ENCODE measurements at regions not wholly inside any gene's neighbourhood (a gene's known extent, or its start where the extent isn't known, plus 50 kb on each side); places are given as distances from the start of the nearest gene placed in this dataset.

DNA sequence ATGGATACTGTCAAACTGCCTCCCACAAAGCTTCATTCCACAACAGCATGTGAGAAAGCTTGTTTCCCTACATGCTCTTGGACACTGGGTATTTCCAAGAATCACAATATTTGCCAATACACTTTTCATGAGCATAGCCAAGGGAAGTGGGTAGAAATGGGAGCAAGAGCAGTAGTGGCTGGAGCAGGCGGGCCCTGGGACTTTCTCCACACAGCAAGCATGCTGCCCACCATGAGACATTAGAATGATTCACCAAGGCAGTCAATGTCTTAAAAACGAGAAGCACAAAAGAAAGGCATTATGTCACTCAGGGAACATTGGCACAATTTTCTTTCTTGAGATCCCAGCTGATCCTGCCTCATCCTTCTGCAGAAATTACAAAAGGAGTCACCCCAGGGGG, 371.6 kb upstream of the RUNX1 start:
- TF ChIP-seq POLR2A (IDR thresholded peaks at IDR 0.05; ENCODE audit: low read length) (no peak), GATA1 (IDR thresholded peaks at IDR 0.05; ENCODE audit: low read depth, low read length) (no peak)

Data from erythroblast (primary cell).